Stimulated activated CD8-positive, alpha-beta memory T cell treated with anti-CD3 and anti-CD28 coated beads, Interleukin-7, amount 100 ng/mL, for 48 hours (primary cell): ENCODE measurements at regions not wholly inside any gene's neighbourhood (a gene's known extent, or its start where the extent isn't known, plus 50 kb on each side); places are given as distances from the start of the nearest gene placed in this dataset.

Source experiments
- DNase-seq, 2 donors: peaks; one replicate each; pipeline ENCODE4 v3.0.0-alpha.2; 2020; ENCODE audit warnings: low read depth in 1 of 2; ENCODE audit errors: extremely low read depth in 1 of 2

GRCh38 chr17:34713687-34714086 lies 134.3 kb downstream of the TMEM132E start:
- no peak for DNase-seq

- no peak for DNase-seq
Observed at GRCh38 chr17:34712481-34713195, 133.3 kb downstream of the TMEM132E start.

- no peak for DNase-seq
Observed at GRCh38 chr17:34711646-34712045, 132.3 kb downstream of the TMEM132E start.

GRCh38 chr17:34710226-34710625 lies 130.8 kb downstream of the TMEM132E start:
- DNase-seq: no peak

- no peak for DNase-seq
Observed at GRCh38 chr17:34709158-34709754, 129.9 kb downstream of the TMEM132E start.

- no peak for DNase-seq
Observed at GRCh38 chr17:34706029-34706428, 126.6 kb downstream of the TMEM132E start.

GRCh38 chr17:34703533-34703932 lies 124.2 kb downstream of the TMEM132E start:
- DNase-seq: no peak

- no peak for DNase-seq
Observed at GRCh38 chr17:34699181-34699580, 119.8 kb downstream of the TMEM132E start.

- no peak for DNase-seq
Observed at GRCh38 chr17:34692920-34693319, 113.5 kb downstream of the TMEM132E start.
